ENCODE measurements at regions not wholly inside any gene's neighbourhood (a gene's known extent, or its start where the extent isn't known, plus 50 kb on each side); places are given as distances from the start of the nearest gene placed in this dataset.

DNA sequence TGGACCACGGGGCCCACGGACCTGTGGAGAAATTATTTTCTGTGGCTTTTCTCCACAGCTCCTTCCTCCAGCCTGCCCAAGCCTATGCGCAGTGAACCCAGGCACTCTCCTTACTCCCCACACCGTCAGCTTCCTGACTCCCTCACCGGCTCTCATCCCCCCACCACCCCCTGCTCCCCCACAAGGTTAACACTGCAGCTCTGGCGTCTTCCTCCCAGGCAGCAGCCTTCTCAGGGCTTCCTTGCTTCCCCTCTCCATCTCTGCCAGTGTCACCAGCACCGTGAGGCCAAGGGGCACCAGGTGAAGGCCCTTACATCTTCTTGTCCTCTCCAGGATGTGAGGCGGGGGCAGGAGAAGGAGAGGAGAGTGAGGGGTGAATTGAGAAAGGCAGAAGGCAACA is 168.3 kb upstream of the TLE3 start:
- Histone ChIP-seq H2BK20ac (ENCODE audit: low read depth, low read length) (no peak overlapping the region), H2AK5ac (ENCODE audit: low read depth, low read length) (no peak overlapping the region), H2AK9ac (replicated peaks; ENCODE audit: low read depth, low read length, poor library complexity) (no peak overlapping the region), H4K8ac (ENCODE audit: low read depth in 2 of 2, low read length in 2 of 2) (no peak overlapping the region), H3K4me2 (ENCODE audit: low read depth, low read length) (no peak overlapping the region), H2BK15ac (ENCODE audit: low read depth, low read length) (no peak overlapping the region), H3K4me3 (ENCODE audit: insufficient read depth, low read depth, low read length) (no peak overlapping the region), H3K79me1 (ENCODE audit: low read depth in 1 of 2, low read length in 2 of 2) (no peaks in the 10 kb centered on the region), H4K5ac (ENCODE audit: low read depth, low read length) (no peak overlapping the region), H3K14ac (replicated peaks; ENCODE audit: low read depth, low read length) (no peak overlapping the region), H3K27ac (ENCODE audit: insufficient read depth, low read length) (no peak overlapping the region), H3K56ac (ENCODE audit: extremely low read depth, insufficient read depth, low read length) (no peak overlapping the region), H2AFZ (replicated peaks; ENCODE audit: low read length, poor library complexity) (no peak overlapping the region), H3K9me3 (ENCODE audit: control insufficient read depth, insufficient read depth, low read length) (no peaks in the 10 kb centered on the region), H3K9ac (ENCODE audit: low read depth, low read length) (no peak overlapping the region), H3K23ac (ENCODE audit: low read depth, low read length) (no peak overlapping the region), H3K4ac (ENCODE audit: low read depth, low read length) (no peak overlapping the region), H2BK120ac (ENCODE audit: low read depth, low read length) (no peak overlapping the region), H2BK5ac (ENCODE audit: low read depth, low read length, poor library complexity, severe bottlenecking) (no peak overlapping the region), H3K18ac (ENCODE audit: low read depth, low read length) (no peak overlapping the region), H4K20me1 (ENCODE audit: insufficient read depth, low read length) (no peaks in the 10 kb centered on the region), H3K27me3 (ENCODE audit: control insufficient read depth, insufficient read depth, low read length) (peaks cover 46% of the 10 kb centered on the region; the same call in 1 of the 2 replicates), H4K91ac (ENCODE audit: insufficient read depth, low read depth, low read length) (no peak overlapping the region), H3K9me1 (ENCODE audit: insufficient read depth, low read length) (peaks cover 3% of the 10 kb centered on the region; the same call in 1 of the 2 replicates), H3K36me3 (ENCODE audit: control insufficient read depth, insufficient read depth, low read length) (no peaks in the 10 kb centered on the region), H3K4me1 (ENCODE audit: control insufficient read depth, insufficient read depth, low read length) (peaks cover 3% of the 10 kb centered on the region; the same call in 1 of the 2 replicates)
- 81% methylated on average over 3 of the region's 8 CpGs; no CpG with 5 or more reads in 1 of the 2 experiments for WGBS, 2 experiments (ENCODE audit: extremely low coverage in 2 of 2, insufficient read length in 1 of 2)
- TF ChIP-seq RAD21 (IDR thresholded peaks at IDR 0.05; ENCODE audit: low read length) (no peak), BHLHE40 (IDR thresholded peaks at IDR 0.05; ENCODE audit: low read depth, low read length) (no peak), ELK1 (IDR thresholded peaks at IDR 0.05; ENCODE audit: borderline replicate concordance, low read depth, low read length) (no peak), CTCF (conservative IDR thresholded peaks at IDR 0.05; ENCODE audit: low read depth, low read length) (no peak), SMC3 (IDR thresholded peaks at IDR 0.05; ENCODE audit: low read depth, low read length) (no peak), POLR2A (IDR thresholded peaks at IDR 0.05; ENCODE audit: low read depth, low read length) (no peak), CEBPB (IDR thresholded peaks at IDR 0.05; ENCODE audit: low read depth, low read length) (no peak), RFX5 (IDR thresholded peaks at IDR 0.05; ENCODE audit: low read depth, low read length) (no peak), FOS (IDR thresholded peaks at IDR 0.05; ENCODE audit: low read depth, low read length) (no peak), MAZ (IDR thresholded peaks at IDR 0.05; ENCODE audit: borderline replicate concordance, low read depth, low read length) (no peak), MXI1 (IDR thresholded peaks at IDR 0.05; ENCODE audit: borderline replicate concordance, low read depth, low read length) (no peak), CHD1 (IDR thresholded peaks at IDR 0.05; ENCODE audit: low read depth, low read length) (no peak), NFE2L2 (IDR thresholded peaks at IDR 0.05; ENCODE audit: low read depth, low read length) (no peak), MAFK (IDR thresholded peaks at IDR 0.05; ENCODE audit: low read depth, low read length) (no peak), RCOR1 (IDR thresholded peaks at IDR 0.05; ENCODE audit: insufficient replicate concordance, low read length) (no peak)
- TF ChIP-seq, protein P1, sequence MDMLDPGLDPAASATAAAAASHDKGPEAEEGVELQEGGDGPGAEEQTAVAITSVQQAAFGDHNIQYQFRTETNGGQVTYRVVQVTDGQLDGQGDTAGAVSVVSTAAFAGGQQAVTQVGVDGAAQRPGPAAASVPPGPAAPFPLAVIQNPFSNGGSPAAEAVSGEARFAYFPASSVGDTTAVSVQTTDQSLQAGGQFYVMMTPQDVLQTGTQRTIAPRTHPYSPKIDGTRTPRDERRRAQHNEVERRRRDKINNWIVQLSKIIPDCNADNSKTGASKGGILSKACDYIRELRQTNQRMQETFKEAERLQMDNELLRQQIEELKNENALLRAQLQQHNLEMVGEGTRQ (IDR thresholded peaks at IDR 0.05; ENCODE audit: low read depth, low read length): no peak
- ChIA-PET CTCF (no interaction called here), POLR2A (ENCODE audit: unreplicated experiment) (no interaction called here)
- ATAC-seq (ENCODE audit: low read depth): no peak
- BruUV-seq (replicated peaks): no TSS peak
- dilution Hi-C loops (cut with HindIII; ENCODE audit: low sequenced_read_pairs, unreplicated experiment): no loop called here
- intact Hi-C loops (cut with micrococcal nuclease): no loop called here
- in situ Hi-C loops (cut with MboI; ENCODE audit: low sequenced_read_pairs): no loop called here
- DNase-seq: no peak
